Activated CD8-positive, alpha-beta memory T cell treated with anti-CD3 and anti-CD28 coated beads, Interleukin-2, amount 10 ng/mL, durations not matched to agents 7 days and 5 days (primary cell): ENCODE measurements at regions not wholly inside any gene's neighbourhood (a gene's known extent, or its start where the extent isn't known, plus 50 kb on each side); places are given as distances from the start of the nearest gene placed in this dataset.

ENCODE experiments used
- ATAC-seq: fragments of 150-1000 bp; cut with Tn5 transposase; one replicate; pipeline ENCODE4 v1.10.0; 2021; ENCODE audit warnings: moderate library complexity
- CTCF ChIA-PET: fragments of 350-600 bp; sonication (Branson Sonifier 250); formaldehyde crosslinking; loops from one replicate; lab custom pipeline; 2021; ENCODE audit warnings: antibody characterized with exemption; lab: Charles Lee
- DNase-seq: peaks from one replicate; pipeline ENCODE4 v3.0.0-alpha.2; 2020
- H3K27ac Mint-ChIP-seq: one replicate; pipeline ENCODE4 v1.8.0; 2021; ENCODE audit warnings: mild to moderate bottlenecking, mixed read lengths
- H3K27me3 Mint-ChIP-seq: one replicate; pipeline ENCODE4 v1.8.0; 2021; ENCODE audit warnings: mixed read lengths
- H3K36me3 Mint-ChIP-seq: one replicate; pipeline ENCODE4 v1.8.0; 2021; ENCODE audit warnings: mild to moderate bottlenecking, mixed read lengths
- H3K4me1 Mint-ChIP-seq: one replicate; pipeline ENCODE4 v1.8.0; 2021; ENCODE audit warnings: mixed read lengths
- H3K4me3 Mint-ChIP-seq: one replicate; pipeline ENCODE4 v1.8.0; 2021; ENCODE audit warnings: mild to moderate bottlenecking, moderate library complexity, mixed read lengths
- H3K9me3 Mint-ChIP-seq: one replicate; pipeline ENCODE4 v1.8.0; 2022; ENCODE audit warnings: low read depth, mixed read lengths

DNA sequence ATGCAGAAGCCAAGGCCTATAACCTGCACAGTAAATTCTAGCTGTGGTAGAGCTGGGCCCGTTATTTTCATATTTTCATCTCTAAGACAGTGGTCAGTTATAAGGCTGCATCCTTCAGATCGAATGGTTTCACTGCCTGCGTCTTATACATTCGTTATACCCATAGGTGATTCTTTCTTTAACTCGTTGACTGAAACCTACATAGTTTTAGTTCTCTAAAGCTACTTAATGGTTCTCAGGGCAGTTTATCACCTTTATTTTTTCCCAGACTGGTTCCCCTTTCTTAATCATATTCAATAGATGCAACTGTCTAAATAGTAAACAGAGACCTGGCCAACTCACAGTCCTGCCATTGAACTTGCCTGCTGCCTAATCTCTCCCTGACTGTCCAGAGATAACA is 615.3 kb upstream of the SLITRK1 start:
- no peak overlapping the region for H3K4me3 Mint-ChIP-seq
- H3K9me3 Mint-ChIP-seq: peaks cover 2% of the 10 kb centered on the region
- H3K36me3 Mint-ChIP-seq: no peaks in the 10 kb centered on the region

DNA sequence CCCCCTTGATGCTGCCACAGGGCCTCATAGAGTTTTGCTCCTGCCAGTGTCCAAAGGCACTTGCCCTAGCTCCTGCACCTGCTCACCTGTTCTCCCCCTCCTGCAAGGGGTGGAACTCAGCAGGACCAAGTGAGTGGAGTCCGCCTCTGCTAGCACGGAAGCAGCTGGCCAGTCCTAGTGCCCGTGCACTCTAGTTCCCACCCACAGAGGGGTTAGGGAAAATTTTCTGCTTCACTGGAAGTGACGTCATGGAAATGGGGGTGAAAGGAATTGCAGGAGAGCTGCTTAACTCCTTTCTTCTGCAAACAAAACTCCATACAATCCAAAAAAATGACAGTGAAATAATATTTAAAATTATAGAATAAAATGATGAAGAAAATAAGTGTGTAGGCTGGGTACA is 609.7 kb upstream of the SLITRK1 start:
- ATAC-seq (no peak), DNase-seq (no peak)
- Mint-ChIP-seq H3K4me3 (no peak overlapping the region), H3K27ac (no peak overlapping the region), H3K4me1 (no peaks in the 10 kb centered on the region), H3K36me3 (no peaks in the 10 kb centered on the region), H3K27me3 (no peaks in the 10 kb centered on the region), H3K9me3 (peaks cover 2% of the 10 kb centered on the region)
- CTCF ChIA-PET: no interaction called here

More for the DNA sequence above, 615.3 kb upstream of the SLITRK1 start:
- Mint-ChIP-seq H3K27me3 (no peaks in the 10 kb centered on the region), H3K27ac (no peak overlapping the region), H3K4me1 (no peaks in the 10 kb centered on the region)
- CTCF ChIA-PET: no interaction called here
- no peak for DNase-seq
- no peak for ATAC-seq

DNA sequence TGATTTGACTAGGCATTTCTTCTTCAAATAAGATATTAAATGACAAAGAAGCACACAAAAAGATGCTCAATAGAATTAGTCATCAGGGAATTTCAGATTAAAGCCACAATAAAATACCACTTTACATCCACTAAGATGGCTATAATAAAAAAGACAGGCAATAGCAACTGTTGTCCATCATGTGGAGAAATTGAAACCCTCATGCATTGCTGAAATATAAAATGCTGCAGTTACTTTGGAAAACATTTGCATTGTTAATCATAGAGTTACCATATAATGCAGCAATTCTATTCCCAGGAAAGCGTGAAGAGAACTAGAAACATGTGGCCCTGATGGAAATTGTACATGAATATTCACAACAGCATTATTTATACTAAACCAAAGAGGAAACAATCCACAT is 605.5 kb upstream of the SLITRK1 start:
- ATAC-seq: no peak
- Mint-ChIP-seq H3K27ac (no peak overlapping the region), H3K36me3 (no peaks in the 10 kb centered on the region), H3K9me3 (no peaks in the 10 kb centered on the region), H3K27me3 (no peaks in the 10 kb centered on the region), H3K4me1 (no peaks in the 10 kb centered on the region), H3K4me3 (no peak overlapping the region)
- CTCF ChIA-PET: no interaction called here
- DNase-seq: no peak

DNA sequence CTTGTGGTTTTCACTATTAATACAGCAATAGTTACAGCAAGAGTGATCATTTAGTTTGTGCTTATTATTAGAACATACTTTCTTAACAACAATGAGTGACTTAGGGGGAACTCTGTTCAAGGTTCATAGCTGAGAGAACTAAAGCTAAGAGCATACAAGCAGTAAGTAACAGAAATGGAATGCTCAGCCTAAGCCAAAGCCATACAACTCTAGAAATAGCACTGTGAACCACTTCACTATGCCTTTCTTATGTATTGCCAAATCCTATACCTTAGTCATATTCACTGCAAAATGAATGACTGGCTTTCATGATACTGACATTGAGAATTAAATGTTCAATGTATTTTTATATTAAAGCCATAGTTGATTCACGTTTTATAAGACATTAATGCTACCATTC is 599.7 kb upstream of the SLITRK1 start:
- DNase-seq: no peak
- no peak for ATAC-seq
- no peak overlapping the region for H3K4me3 Mint-ChIP-seq
- H3K27ac Mint-ChIP-seq: no peak overlapping the region
- H3K9me3 Mint-ChIP-seq: no peaks in the 10 kb centered on the region
- no peaks in the 10 kb centered on the region for H3K27me3 Mint-ChIP-seq
- CTCF ChIA-PET: no interaction called here
- no peaks in the 10 kb centered on the region for H3K36me3 Mint-ChIP-seq
- H3K4me1 Mint-ChIP-seq: no peaks in the 10 kb centered on the region

DNA sequence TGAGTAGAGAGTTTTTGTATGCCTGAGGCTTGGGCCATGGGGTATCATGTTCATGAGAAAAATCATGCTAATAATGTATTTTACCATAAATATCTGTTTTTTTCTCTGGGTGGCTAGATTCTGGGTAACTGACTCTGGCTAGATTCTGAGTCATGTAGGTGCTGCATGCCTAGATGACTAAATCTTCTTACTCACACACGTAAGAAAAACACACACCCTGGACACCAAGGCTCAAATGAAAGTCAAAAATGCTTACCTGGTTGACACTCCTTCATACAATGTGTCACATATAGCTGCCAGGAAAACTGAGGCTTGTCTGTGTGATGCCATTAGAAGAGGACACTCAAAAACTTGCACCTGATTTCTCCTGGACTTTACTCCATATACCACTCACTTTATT is 597.4 kb upstream of the SLITRK1 start:
- Mint-ChIP-seq H3K27me3 (no peaks in the 10 kb centered on the region), H3K36me3 (no peaks in the 10 kb centered on the region), H3K9me3 (no peaks in the 10 kb centered on the region), H3K4me1 (no peaks in the 10 kb centered on the region), H3K4me3 (no peak overlapping the region), H3K27ac (no peak overlapping the region)
- CTCF ChIA-PET: no interaction called here
- no peak for DNase-seq
- no peak for ATAC-seq

DNA sequence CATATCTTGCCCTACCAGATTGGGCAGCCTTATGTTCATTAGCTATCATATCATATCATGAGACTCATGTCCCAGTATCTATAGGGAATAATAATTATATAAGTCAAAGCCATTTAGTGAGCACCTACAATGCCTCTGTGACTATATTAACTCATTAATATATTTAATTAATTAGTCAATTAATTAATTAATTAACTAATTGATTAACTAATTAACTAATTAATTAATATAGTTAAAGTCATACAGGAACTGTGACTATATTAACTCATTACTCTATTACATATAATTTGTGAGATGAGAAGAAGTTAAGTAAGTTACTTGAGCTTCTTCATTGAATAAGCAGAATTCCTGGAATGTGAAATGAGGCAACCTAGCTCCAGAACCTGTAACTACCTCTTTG is 588.3 kb upstream of the SLITRK1 start:
- no peaks in the 10 kb centered on the region for H3K4me1 Mint-ChIP-seq
- H3K27me3 Mint-ChIP-seq: no peaks in the 10 kb centered on the region
- CTCF ChIA-PET: no interaction called here
- H3K4me3 Mint-ChIP-seq: no peak overlapping the region
- DNase-seq (no peak), ATAC-seq (no peak)
- H3K9me3 Mint-ChIP-seq: no peaks in the 10 kb centered on the region
- no peak overlapping the region for H3K27ac Mint-ChIP-seq
- no peaks in the 10 kb centered on the region for H3K36me3 Mint-ChIP-seq

DNA sequence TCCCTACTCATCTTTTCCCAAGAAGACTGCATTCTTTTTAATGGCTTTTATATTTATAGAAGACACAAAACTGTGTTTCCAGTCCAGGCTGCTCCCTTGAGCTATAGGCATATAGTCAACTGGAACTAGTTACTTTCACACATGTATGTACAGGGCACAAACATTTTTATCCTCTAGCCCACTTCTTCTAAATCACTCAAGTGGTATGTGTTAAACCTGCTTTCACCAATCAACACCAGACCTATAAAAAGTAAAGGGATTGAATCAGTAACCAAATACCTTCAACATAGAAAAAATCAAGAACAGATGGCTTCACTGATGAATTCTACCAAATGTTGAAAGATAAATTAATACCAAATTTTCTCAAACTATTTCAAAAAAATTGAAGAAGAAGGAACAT is 584.2 kb upstream of the SLITRK1 start:
- Mint-ChIP-seq H3K36me3 (no peaks in the 10 kb centered on the region), H3K9me3 (no peaks in the 10 kb centered on the region), H3K4me1 (no peaks in the 10 kb centered on the region), H3K27me3 (no peaks in the 10 kb centered on the region), H3K27ac (no peak overlapping the region), H3K4me3 (no peak overlapping the region)
- no peak for ATAC-seq
- CTCF ChIA-PET: no interaction called here
- DNase-seq: no peak

DNA sequence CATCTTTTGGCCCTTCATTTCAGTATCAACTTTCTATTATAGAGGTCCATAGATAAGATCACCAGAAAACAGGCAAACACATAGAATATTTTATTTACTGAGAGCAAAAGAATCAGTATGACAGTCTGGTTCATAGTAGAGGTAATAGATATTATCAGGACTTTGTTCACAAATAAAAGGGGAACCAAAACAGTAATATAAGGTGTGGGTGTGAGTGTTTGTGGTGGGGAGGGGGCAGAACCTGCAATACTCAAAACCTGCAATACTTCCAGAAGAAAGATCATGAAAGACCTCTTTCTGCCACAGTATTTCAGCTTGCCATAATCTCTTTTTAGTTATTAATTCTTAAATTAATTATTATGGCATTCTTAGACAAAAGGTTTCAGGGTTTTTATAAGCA is 578.7 kb upstream of the SLITRK1 start:
- DNase-seq (no peak), ATAC-seq (no peak)
- no peak overlapping the region for H3K27ac Mint-ChIP-seq
- H3K9me3 Mint-ChIP-seq: no peaks in the 10 kb centered on the region
- CTCF ChIA-PET: no interaction called here
- no peaks in the 10 kb centered on the region for H3K27me3 Mint-ChIP-seq
- H3K4me3 Mint-ChIP-seq: no peak overlapping the region
- H3K36me3 Mint-ChIP-seq: no peaks in the 10 kb centered on the region
- H3K4me1 Mint-ChIP-seq: no peaks in the 10 kb centered on the region

DNA sequence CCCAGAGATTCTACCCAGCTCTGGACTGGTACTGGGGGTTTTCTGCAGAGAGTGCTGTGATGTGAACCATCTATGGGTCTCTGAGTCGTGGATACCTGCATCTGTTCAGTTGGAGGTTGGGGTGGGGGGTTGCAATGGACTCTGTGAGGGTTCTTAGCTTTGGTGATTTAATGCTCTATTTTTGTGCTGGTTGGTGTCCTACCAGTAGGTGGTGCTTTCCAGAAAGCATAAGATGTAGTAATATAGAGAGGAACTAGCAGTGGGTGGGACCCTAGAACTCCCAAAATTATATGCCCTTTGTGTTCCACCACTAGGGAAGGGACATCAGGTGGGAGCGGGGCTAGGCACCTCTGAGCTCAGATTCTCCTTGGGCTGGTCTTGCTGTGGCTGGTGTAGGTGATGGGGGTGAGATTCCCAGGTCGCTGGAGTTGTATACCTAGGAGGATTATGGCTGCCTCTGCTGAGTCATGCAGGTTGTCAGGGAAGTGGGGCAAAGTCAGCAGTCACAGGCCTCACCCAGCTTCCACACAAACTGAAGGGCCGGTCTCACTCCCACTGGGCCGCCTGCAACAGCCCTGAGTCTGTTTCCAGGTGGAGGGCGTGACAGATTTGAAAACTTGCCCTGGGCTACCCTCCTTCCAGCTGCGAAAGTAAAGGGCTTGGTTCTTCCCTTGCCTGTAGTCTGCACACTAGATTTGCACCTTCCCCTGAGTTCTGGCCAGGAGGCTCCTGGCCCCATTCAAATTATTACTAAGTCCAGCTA is 573.0 kb upstream of the SLITRK1 start:
- no peak for ATAC-seq
- no peak overlapping the region for H3K4me3 Mint-ChIP-seq
- H3K27ac Mint-ChIP-seq: no peak overlapping the region
- CTCF ChIA-PET: no interaction called here
- no peaks in the 10 kb centered on the region for H3K4me1 Mint-ChIP-seq
- no peaks in the 10 kb centered on the region for H3K27me3 Mint-ChIP-seq
- H3K36me3 Mint-ChIP-seq: no peaks in the 10 kb centered on the region
- no peak for DNase-seq
- peaks cover 2% of the 10 kb centered on the region for H3K9me3 Mint-ChIP-seq

DNA sequence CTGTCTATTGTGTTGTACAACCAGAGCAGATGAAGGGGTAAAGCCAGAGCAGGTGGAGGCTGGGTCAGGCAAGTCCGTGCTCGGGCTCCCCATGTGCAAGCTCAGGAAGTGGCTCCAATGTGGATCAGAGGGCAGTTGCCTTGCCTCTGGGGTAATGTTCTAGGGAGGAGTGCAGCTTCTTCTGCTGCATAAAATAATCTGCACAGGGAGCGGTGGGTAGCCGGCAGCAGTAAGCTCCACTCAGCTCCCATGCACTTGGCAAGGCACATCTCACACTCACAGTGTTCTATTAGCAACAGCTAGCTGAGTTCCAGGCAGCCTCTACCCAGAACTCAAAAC is 565.3 kb upstream of the SLITRK1 start:
- ATAC-seq: no peak
- H3K36me3 Mint-ChIP-seq: no peaks in the 10 kb centered on the region
- DNase-seq: no peak
- no peak overlapping the region for H3K27ac Mint-ChIP-seq
- H3K4me3 Mint-ChIP-seq: no peak overlapping the region
- no peaks in the 10 kb centered on the region for H3K27me3 Mint-ChIP-seq
- CTCF ChIA-PET: interaction anchor here (1.0 kb wide), 1 partner anchor 19 kb away, joined by 3 read pairs; no protein-coding TSS in a partner anchor
- H3K4me1 Mint-ChIP-seq: no peaks in the 10 kb centered on the region
- no peaks in the 10 kb centered on the region for H3K9me3 Mint-ChIP-seq

DNA sequence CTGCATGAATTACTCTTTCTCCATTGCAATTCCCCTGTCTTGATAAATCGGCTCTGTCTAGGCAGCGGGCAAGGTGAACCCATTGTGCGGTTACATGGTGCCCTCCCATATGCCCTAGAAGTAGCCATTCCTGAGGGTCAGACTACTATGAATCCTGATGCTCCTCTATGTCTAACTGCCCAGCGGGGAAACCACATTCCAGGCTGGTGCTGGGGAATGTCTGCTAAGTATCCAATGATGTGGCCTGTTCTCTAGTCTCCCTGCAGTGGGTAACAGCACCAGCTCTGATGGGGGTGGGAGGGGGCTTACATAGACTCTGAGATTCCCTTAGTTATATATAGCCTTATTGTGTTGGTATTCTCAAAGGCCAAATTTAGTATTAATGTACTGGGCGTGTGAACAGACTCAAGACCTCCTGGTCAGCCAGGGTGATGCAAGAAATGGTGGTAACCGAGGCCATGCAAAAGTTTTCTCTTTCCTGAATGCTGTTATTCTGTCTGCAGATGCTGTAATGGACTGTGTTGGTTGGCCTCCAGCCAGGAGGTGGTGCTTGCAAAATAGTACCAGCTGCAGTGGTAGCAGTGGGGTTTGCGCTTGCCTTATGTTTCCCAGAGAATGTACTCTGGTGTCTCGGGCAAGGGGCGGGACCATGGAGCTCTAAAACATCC is 564.8 kb upstream of the SLITRK1 start:
- CTCF ChIA-PET: interaction anchor here (1.0 kb wide), 1 partner anchor 19 kb away, joined by 3 read pairs; no protein-coding TSS in a partner anchor
- H3K36me3 Mint-ChIP-seq: no peaks in the 10 kb centered on the region
- H3K4me1 Mint-ChIP-seq: no peaks in the 10 kb centered on the region
- no peak for ATAC-seq
- no peak overlapping the region for H3K4me3 Mint-ChIP-seq
- H3K27ac Mint-ChIP-seq: no peak overlapping the region
- no peaks in the 10 kb centered on the region for H3K27me3 Mint-ChIP-seq
- no peak for DNase-seq
- no peaks in the 10 kb centered on the region for H3K9me3 Mint-ChIP-seq

DNA sequence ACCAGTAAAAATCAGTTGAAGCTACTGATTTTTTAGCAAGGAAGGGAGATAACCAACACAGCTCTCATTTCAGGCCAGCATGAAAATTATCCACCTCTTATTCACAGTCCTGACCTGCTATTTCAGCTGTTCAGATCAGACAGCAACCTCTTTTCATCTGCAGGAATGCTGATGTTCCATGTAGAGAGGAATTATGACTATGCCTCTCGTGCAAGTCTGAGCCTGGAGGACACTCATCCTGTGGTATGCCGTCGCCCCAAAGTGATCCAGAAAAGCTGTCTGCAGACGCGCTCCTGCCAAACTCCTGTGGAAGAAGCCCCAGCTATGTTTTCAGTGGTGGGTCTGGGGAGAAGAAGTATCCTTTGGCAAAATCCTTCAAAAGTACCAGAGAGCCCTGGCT is 563.5 kb upstream of the SLITRK1 start:
- DNase-seq (no peak), ATAC-seq (no peak)
- H3K27me3 Mint-ChIP-seq: no peaks in the 10 kb centered on the region
- H3K4me1 Mint-ChIP-seq: no peaks in the 10 kb centered on the region
- no peak overlapping the region for H3K4me3 Mint-ChIP-seq
- H3K9me3 Mint-ChIP-seq: no peaks in the 10 kb centered on the region
- CTCF ChIA-PET: no interaction called here
- no peak overlapping the region for H3K27ac Mint-ChIP-seq
- H3K36me3 Mint-ChIP-seq: no peaks in the 10 kb centered on the region

DNA sequence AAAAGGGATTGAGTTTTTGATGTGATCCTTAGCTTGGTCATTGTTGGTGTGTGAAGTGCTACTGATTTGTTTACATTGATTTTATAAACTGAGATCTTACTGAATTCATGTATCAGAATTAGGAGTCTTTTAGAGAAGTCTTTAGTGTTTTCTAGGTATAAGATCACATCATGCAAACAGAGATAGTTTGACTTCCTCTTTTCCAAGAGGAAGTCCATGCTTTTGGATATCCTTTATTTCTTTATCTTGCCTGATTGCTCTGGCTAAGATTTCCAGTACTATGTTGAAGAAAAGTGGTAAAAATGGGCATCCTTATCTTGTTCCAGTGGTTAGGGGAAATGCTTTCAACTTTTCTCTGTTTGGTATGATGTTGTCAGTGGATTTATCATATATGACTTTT is 561.2 kb upstream of the SLITRK1 start:
- no peaks in the 10 kb centered on the region for H3K9me3 Mint-ChIP-seq
- CTCF ChIA-PET: no interaction called here
- no peak overlapping the region for H3K4me3 Mint-ChIP-seq
- no peaks in the 10 kb centered on the region for H3K36me3 Mint-ChIP-seq
- no peak for ATAC-seq
- H3K4me1 Mint-ChIP-seq: no peaks in the 10 kb centered on the region
- no peaks in the 10 kb centered on the region for H3K27me3 Mint-ChIP-seq
- no peak for DNase-seq
- H3K27ac Mint-ChIP-seq: no peak overlapping the region

DNA sequence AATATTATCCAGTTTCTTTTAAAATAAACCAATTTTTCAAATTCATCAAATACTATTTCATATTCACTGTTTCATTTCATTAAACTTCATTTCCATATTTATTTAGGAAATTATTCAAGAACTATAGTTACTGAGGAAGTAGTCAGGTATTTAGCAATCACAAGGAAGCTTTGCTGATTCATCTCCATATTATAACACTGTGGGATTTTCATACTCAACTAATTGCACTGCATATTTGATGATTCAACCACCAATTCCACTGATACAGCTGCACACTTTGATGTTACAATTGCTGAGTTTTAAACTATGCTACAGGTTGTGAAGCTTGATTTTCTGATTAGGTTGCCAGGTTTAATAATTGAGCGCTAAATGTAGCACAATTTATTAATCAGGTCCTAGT is 556.8 kb upstream of the SLITRK1 start:
- CTCF ChIA-PET: no interaction called here
- Mint-ChIP-seq H3K27ac (no peak overlapping the region), H3K4me3 (no peak overlapping the region), H3K4me1 (no peaks in the 10 kb centered on the region), H3K36me3 (no peaks in the 10 kb centered on the region), H3K9me3 (no peaks in the 10 kb centered on the region), H3K27me3 (no peaks in the 10 kb centered on the region)
- ATAC-seq (no peak), DNase-seq (no peak)
